PFSK-1 (cell line): ENCODE measurements at regions not wholly inside any gene's neighbourhood (a gene's known extent, or its start where the extent isn't known, plus 50 kb on each side); places are given as distances from the start of the nearest gene placed in this dataset.

Experiments
- FOXP2 ChIP-seq: optimal IDR thresholded peaks from 2 replicates; pipeline ENCODE3; 2011; ENCODE audit warnings: borderline replicate concordance, control low read depth, inconsistent platforms; ENCODE audit not compliant: insufficient read depth; ENCODE audit errors: extremely low read length, extremely low read depth
- POLR2AphosphoS5 ChIP-seq: IDR thresholded peaks from 2 replicates; pipeline ENCODE4 v1.6.1; 2012; ENCODE audit warnings: low read depth, mild to moderate bottlenecking, control low read depth, low read length, moderate library complexity
- REST ChIP-seq, 2 experiments: IDR thresholded peaks; 2 replicates each; pipeline versions ENCODE4 v1.6.1 to v1.8.0; 2011 to 2012; ENCODE audit warnings: low read depth in 2 of 2, low read length in 2 of 2, control low read depth in 1 of 2, inconsistent platforms in 1 of 2, mild to moderate bottlenecking in 1 of 2, moderate library complexity in 1 of 2; ENCODE audit not compliant: insufficient read depth in 1 of 2
- SIN3A ChIP-seq: IDR thresholded peaks from 2 replicates; pipeline ENCODE4 v1.6.1; 2012; ENCODE audit warnings: mild to moderate bottlenecking, low read length, moderate library complexity, borderline replicate concordance; ENCODE audit not compliant: insufficient read depth
- TAF1 ChIP-seq: IDR thresholded peaks from 2 replicates; pipeline ENCODE4 v1.6.1; 2012; ENCODE audit warnings: low read length, control low read depth, borderline replicate concordance; ENCODE audit not compliant: insufficient read depth

GRCh38 chr10:62545160-62546066 is 171.2 kb downstream of the ZNF365 start:
- TF ChIP-seq POLR2AphosphoS5, result no peak
- TF ChIP-seq SIN3A, result no peak
- no peak for TF ChIP-seq REST (IDR thresholded peaks at IDR 0.05; ENCODE audit: insufficient read depth in 1 of 2, low read depth in 2 of 2, low read length in 2 of 2)
- no peak for TF ChIP-seq TAF1
- TF ChIP-seq FOXP2, result no peak

GRCh38 chr10:62548686-62549085 is 174.5 kb downstream of the ZNF365 start:
- TF ChIP-seq POLR2AphosphoS5 (no peak), TAF1 (no peak), REST (IDR thresholded peaks at IDR 0.05; ENCODE audit: insufficient read depth in 1 of 2, low read depth in 2 of 2, low read length in 2 of 2) (no peak), SIN3A (no peak), FOXP2 (no peak)

GRCh38 chr10:62550173-62550572 is 176.0 kb downstream of the ZNF365 start:
- TF ChIP-seq POLR2AphosphoS5 (no peak), SIN3A (no peak)

GRCh38 chr10:62554632-62555199 is 180.5 kb downstream of the ZNF365 start:
- TF ChIP-seq POLR2AphosphoS5, result no peak
- TF ChIP-seq FOXP2, result no peak
- no peak for TF ChIP-seq SIN3A
- no peak for TF ChIP-seq TAF1
- TF ChIP-seq REST (IDR thresholded peaks at IDR 0.05; ENCODE audit: insufficient read depth in 1 of 2, low read depth in 2 of 2, low read length in 2 of 2), result no peak

DNA sequence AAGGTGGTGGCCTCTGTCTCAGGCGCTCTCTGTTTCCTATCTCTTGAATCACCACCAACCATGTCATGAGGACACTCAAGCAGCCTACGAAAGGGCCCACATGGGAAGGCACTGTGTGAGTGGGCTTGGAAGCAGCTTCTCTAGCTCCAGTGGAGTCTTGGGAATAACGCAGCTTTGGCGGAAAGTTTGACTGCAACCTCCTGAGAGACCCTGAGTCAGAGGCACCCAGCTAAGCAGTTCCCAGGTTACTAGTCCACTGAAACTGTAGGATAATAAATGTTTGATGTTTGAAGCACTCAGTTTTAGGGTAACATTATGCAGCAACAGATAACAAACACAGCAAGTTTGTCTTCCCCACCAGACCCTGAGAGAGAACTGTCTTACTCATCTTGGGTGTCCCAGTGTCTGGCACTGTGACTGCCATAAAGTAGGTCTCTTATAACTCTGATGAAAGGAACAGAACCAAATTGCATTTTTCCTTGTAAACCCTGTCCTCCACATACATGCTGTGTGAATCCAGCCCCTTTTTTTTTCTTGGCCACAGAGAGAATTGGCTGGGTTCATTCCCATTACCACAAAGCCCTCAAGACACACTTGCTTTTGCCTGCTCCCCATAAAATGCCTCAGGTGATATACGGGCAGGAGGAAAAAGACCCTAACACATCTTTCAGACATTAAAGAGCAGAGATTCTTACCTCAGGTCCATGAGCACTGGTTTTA is 185.5 kb downstream of the ZNF365 start:
- TF ChIP-seq SIN3A, result no peak
- no peak for TF ChIP-seq REST (IDR thresholded peaks at IDR 0.05; ENCODE audit: insufficient read depth in 1 of 2, low read depth in 2 of 2, low read length in 2 of 2)
- TF ChIP-seq FOXP2, result no peak
- no peak for TF ChIP-seq POLR2AphosphoS5
- TF ChIP-seq TAF1, result no peak
